ENCODE measurements at regions not wholly inside any gene's neighbourhood (a gene's known extent, or its start where the extent isn't known, plus 50 kb on each side); places are given as distances from the start of the nearest gene placed in this dataset.

- WGBS, 3 donors = 66 to 76% (median 67%) methylated on average over 6 of the region's 6 CpGs
- TF ChIP-seq POLR2A (IDR thresholded peaks at IDR 0.05) (no peak), CTCF (IDR thresholded peaks at IDR 0.05) (no peak), EP300 (IDR thresholded peaks at IDR 0.05) (no peak)
- Histone ChIP-seq H3K4me1 (ENCODE audit: insufficient read depth) (no peaks in the 10 kb centered on the region), H3K27ac (no peak overlapping the region), H3K9me3 (no peaks in the 10 kb centered on the region), H3K36me3 (no peaks in the 10 kb centered on the region), H3K4me3 (no peak overlapping the region), H3K27me3 (no peaks in the 10 kb centered on the region)
- DNase-seq = no peak
- intact Hi-C loops (cut with DNase I) = no loop called here
These were observed 1006.8 kb upstream of the SEMA6D start for GRCh38 chr15:46710401-46710960.

- no peak for DNase-seq
- no peaks in the 10 kb centered on the region for H3K9me3 ChIP-seq
- no peaks in the 10 kb centered on the region for H3K36me3 ChIP-seq
- H3K27ac ChIP-seq = no peak overlapping the region
- H3K4me1 ChIP-seq (ENCODE audit: insufficient read depth) = no peaks in the 10 kb centered on the region
- no peak overlapping the region for H3K4me3 ChIP-seq
- WGBS, 3 donors = 33 to 35% (median 34%) methylated on average over 2 of the region's 2 CpGs
- TF ChIP-seq POLR2A (IDR thresholded peaks at IDR 0.05) (no peak), EP300 (IDR thresholded peaks at IDR 0.05) (no peak), CTCF (IDR thresholded peaks at IDR 0.05) (no peak)
- H3K27me3 ChIP-seq = no peaks in the 10 kb centered on the region
- intact Hi-C loops (cut with DNase I) = no loop called here
These were observed 1004.3 kb upstream of the SEMA6D start for GRCh38 chr15:46713045-46713444.

GRCh38 chr15:46714950-46715349 lies 1002.4 kb upstream of the SEMA6D start:
- TF ChIP-seq CTCF (IDR thresholded peaks at IDR 0.05) (no peak), POLR2A (IDR thresholded peaks at IDR 0.05) (no peak), EP300 (IDR thresholded peaks at IDR 0.05) (no peak)
- no peaks in the 10 kb centered on the region for H3K36me3 ChIP-seq
- DNase-seq = no peak

GRCh38 chr15:46723308-46723707 lies 994.0 kb upstream of the SEMA6D start:
- intact Hi-C loops (cut with DNase I) = no loop called here
- H3K27ac ChIP-seq = no peak overlapping the region
- no peak for DNase-seq
- no peak overlapping the region for H3K4me3 ChIP-seq
- H3K27me3 ChIP-seq = no peaks in the 10 kb centered on the region
- no peaks in the 10 kb centered on the region for H3K9me3 ChIP-seq
- 71 to 77% (median 76%) methylated on average over 2 of the region's 2 CpGs for WGBS, 3 donors
- no peak for TF ChIP-seq POLR2A (IDR thresholded peaks at IDR 0.05)
- no peak for TF ChIP-seq CTCF (IDR thresholded peaks at IDR 0.05)
- TF ChIP-seq EP300 (IDR thresholded peaks at IDR 0.05) = no peak
- H3K36me3 ChIP-seq = no peaks in the 10 kb centered on the region
- H3K4me1 ChIP-seq (ENCODE audit: insufficient read depth) = no peaks in the 10 kb centered on the region

More at GRCh38 chr15:46714950-46715349, 1002.4 kb upstream of the SEMA6D start:
- intact Hi-C loops (cut with DNase I) = no loop called here
- H3K9me3 ChIP-seq = no peaks in the 10 kb centered on the region
- WGBS, 3 donors = 83 to 88% (median 86%) methylated on average over 2 of the region's 2 CpGs
- no peaks in the 10 kb centered on the region for H3K27me3 ChIP-seq
- no peaks in the 10 kb centered on the region for H3K4me1 ChIP-seq (ENCODE audit: insufficient read depth)
- no peak overlapping the region for H3K4me3 ChIP-seq
- H3K27ac ChIP-seq = no peak overlapping the region
